GM12891 (cell line): ENCODE measurements at regions not wholly inside any gene's neighbourhood (a gene's known extent, or its start where the extent isn't known, plus 50 kb on each side); places are given as distances from the start of the nearest gene placed in this dataset.

Experiments
- DNase-seq: peaks from one replicate; pipeline ENCODE4 v3.0.0; 2011; ENCODE audit warnings: low spot score; ENCODE audit not compliant: insufficient read length
- FAIRE-seq: peaks from 2 replicates; lab custom pipeline; 2011; peaks lifted over from hg19 to GRCh38; lab: Jason Lieb, UNC
- PAX5 ChIP-seq: IDR thresholded peaks from 2 replicates; pipeline ENCODE4 v1.6.1; 2011; ENCODE audit warnings: low read length, moderate library complexity, mild to moderate bottlenecking; ENCODE audit not compliant: insufficient read depth, severe bottlenecking
- POLR2A ChIP-seq: IDR thresholded peaks from 2 replicates; pipeline ENCODE4 v1.6.1; 2011; ENCODE audit warnings: low read depth, low read length, control low read depth
- POLR2AphosphoS5 ChIP-seq: IDR thresholded peaks from 2 replicates; pipeline ENCODE4 v1.6.1; 2011; ENCODE audit warnings: low read depth, low read length, control low read depth
- POU2F2 ChIP-seq: IDR thresholded peaks from 2 replicates; pipeline ENCODE4 v1.6.1; 2011; ENCODE audit warnings: low read depth, mild to moderate bottlenecking, control low read depth, low read length, moderate library complexity
- SPI1 ChIP-seq: IDR thresholded peaks from 2 replicates; pipeline ENCODE4 v1.6.1; 2011; ENCODE audit warnings: low read depth, low read length, control low read depth
- TAF1 ChIP-seq: IDR thresholded peaks from 2 replicates; pipeline ENCODE4 v1.6.1; 2011; ENCODE audit warnings: low read depth, low read length, control low read depth

DNA sequence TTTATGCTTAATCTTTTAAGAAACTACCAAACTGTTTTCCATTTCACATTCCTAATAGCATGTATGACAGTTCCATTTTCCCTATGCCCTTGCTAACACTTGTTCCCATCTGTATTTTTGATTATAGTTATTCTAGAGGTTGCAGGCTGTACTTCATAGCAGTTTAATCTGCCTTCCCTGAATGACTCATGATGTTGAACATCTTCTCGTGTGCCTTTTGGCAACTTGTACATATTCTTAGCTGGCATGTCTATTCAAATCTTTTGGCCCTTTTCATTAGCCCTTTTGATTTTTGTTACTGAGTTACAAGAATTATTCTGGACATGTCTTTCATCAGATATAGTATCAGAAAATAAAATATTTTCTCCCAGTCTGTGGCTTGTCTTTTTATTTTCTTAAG, 320.3 kb downstream of the DIRAS2 start:
- no peak for DNase-seq
- no peak for TF ChIP-seq SPI1
- no peak for TF ChIP-seq POLR2A
- no peak for TF ChIP-seq POU2F2
- no peak for FAIRE-seq

- TF ChIP-seq PAX5 = no peak
- TF ChIP-seq TAF1 = no peak
- no peak for TF ChIP-seq POLR2AphosphoS5
- no peak for TF ChIP-seq POLR2A
- TF ChIP-seq POU2F2 = no peak
- TF ChIP-seq SPI1 = no peak
- DNase-seq = no peak
- FAIRE-seq = no peak
These were observed 316.5 kb downstream of the DIRAS2 start for GRCh38 chr9:90325913-90326653.

GRCh38 chr9:90330231-90330630, 312.4 kb downstream of the DIRAS2 start:
- DNase-seq (no peak), FAIRE-seq (no peak)
- TF ChIP-seq SPI1 (no peak), POU2F2 (no peak), PAX5 (no peak), POLR2A (no peak), POLR2AphosphoS5 (no peak), TAF1 (no peak)

DNA sequence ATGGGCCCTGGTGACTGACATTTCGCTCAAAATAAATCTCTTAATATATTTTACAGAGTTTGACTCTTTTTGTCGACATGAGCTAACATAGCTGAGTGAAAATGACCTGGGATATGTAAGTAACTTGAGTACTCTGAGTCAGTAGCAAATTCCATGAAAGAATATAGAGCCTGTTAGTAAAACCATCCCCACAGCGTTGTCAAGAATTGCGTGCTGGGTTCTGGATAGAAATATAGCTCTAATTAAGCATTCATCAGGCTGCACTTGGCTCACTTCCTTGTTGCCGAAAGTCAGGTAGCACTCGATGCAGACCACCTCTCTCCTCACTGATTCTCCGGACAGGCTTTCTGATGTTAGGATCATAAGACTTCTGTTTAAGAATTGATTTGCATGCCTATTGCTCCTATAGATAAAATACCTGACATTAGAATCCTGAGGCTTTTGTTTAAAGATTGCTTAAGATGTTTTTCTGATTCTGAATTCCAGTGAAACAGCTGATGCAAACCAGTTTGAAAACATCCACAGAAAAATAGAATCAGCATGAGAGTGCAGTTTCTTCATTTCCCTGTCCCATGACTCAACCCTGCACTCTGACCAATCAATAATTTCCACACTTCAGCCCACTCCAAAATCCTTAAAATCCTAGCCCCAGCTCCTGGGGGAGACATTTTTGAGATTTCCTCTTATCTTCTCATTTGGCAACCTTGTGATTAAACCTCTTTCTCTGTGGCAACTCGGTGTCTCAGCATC, 310.6 kb downstream of the DIRAS2 start:
- TF ChIP-seq SPI1 (no peak), PAX5 (no peak), POLR2AphosphoS5 (no peak), TAF1 (no peak), POLR2A (no peak), POU2F2 (no peak)
- FAIRE-seq (no peak), DNase-seq (no peak)

GRCh38 chr9:90333226-90333625, 309.4 kb downstream of the DIRAS2 start:
- TF ChIP-seq PAX5 (no peak), POU2F2 (no peak), TAF1 (no peak), POLR2A (no peak), SPI1 (no peak), POLR2AphosphoS5 (no peak)
- FAIRE-seq (no peak), DNase-seq (no peak)

DNA sequence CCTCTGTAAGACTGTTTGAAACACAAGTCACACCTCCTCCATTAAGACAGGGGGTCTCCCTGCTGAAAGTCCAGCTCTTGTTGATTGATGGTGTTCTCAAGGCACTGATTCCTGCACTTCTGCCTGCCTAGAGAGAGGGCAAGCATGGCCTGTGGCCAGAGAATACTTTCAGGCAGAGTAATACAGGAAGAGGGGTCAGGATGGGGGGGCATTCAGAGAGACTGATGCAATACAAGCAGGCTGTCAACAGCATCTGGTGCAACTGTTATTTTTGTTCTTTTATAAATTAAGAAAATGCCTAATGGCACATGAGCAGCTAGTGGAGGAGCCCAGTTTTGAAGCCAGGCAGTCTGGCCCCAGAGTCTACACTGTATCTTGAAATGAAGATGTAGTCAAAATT, 302.2 kb downstream of the DIRAS2 start:
- no peak for DNase-seq
- no peak for FAIRE-seq
- TF ChIP-seq POLR2A (no peak), POU2F2 (no peak), TAF1 (no peak), SPI1 (no peak), POLR2AphosphoS5 (no peak), PAX5 (no peak)

DNA sequence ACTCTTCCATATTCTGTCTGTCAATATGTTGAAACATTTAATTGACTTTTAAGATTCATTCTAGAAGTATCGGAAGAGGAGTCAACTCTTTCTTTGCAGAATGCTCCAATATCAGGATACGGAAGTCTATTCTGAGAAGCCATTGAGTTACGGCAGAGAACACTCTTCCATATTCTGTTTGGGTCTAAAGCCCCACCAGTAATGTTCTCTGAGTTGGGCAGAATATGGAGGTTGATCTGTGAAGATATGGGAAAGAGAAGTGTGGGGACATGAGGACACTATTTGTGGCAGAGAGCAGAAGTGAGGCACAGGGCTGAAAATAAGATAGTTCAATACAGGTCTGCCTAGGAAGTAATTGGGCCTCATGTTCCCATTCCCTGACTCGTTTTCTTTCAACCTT, 300.0 kb downstream of the DIRAS2 start:
- no peak for FAIRE-seq

DNA sequence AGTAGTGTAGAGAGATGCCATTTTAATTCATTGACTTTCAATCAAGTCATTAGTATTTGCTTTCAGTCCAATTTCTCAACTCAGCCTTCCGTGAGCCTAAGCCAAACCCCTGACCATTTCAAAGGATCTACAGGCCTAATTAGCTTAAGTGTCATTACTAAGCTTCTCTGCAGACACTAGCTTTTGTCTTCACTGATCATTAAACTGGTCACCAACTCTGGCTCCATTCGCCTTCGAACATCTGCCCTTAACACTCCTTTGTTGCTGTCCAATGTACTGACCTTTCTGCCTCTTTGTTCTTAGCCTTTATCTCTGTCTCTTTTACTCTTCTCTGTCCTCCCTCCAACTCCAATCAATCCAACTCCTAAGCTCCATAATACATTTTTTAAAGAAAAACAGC, 299.3 kb downstream of the DIRAS2 start:
- DNase-seq = no peak
- FAIRE-seq = no peak
- no peak for TF ChIP-seq TAF1
- no peak for TF ChIP-seq PAX5
- no peak for TF ChIP-seq POLR2A
- TF ChIP-seq SPI1 = no peak
- no peak for TF ChIP-seq POLR2AphosphoS5

More for the DNA sequence above, 300.0 kb downstream of the DIRAS2 start:
- no peak for DNase-seq
- TF ChIP-seq PAX5 (no peak), TAF1 (no peak), SPI1 (no peak), POLR2AphosphoS5 (no peak), POLR2A (no peak), POU2F2 (no peak)

DNA sequence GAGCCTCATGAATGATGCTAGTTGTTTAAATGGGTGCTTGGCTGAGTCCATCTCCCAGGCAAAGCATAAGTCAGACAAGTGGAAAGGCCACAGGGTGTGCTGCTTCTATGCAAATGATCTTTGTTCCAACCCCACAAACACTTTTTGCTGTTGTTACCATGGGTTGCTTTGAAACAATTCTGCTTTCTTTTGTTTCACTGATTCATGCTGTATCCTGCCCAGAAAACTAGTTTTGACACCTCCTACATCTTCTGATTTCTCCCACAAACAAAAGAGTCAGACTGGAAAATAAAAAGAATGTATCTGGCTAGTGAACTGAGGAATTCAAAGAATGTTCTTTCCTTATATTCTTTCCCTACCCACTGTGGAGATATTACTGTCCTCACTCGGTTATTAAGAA, 298.6 kb downstream of the DIRAS2 start:
- DNase-seq (no peak), FAIRE-seq (no peak)
- TF ChIP-seq POU2F2 (no peak), POLR2AphosphoS5 (no peak), PAX5 (no peak), POLR2A (no peak), TAF1 (no peak), SPI1 (no peak)
